K562 (cell line): ENCODE measurements at regions not wholly inside any gene's neighbourhood (a gene's known extent, or its start where the extent isn't known, plus 50 kb on each side); places are given as distances from the start of the nearest gene placed in this dataset.

Source experiments
- BRD9 ChIP-seq: fragments of 450-650 bp; IDR thresholded peaks from 2 replicates; pipeline ENCODE4 v1.6.1; 2018; ENCODE audit warnings: low read depth; ENCODE audit not compliant: partially characterized antibody
- CTCF ChIP-seq, 3 experiments: IDR thresholded peaks in 2 of 3; conservative IDR thresholded peaks in 1 of 3; 2 replicates each; pipeline ENCODE4 v1.5.1; 2011 to 2012; ENCODE audit warnings: low read length in 3 of 3, mild to moderate bottlenecking in 3 of 3, control low read depth in 2 of 3, improper control_type of control experiment in 1 of 3, inconsistent platforms in 1 of 3, low read depth in 1 of 3, mixed read lengths in 1 of 3, moderate library complexity in 1 of 3; ENCODE audit not compliant: insufficient read depth in 2 of 3
- ELF4 ChIP-seq: fragments of 450-650 bp; formaldehyde crosslinking; IDR thresholded peaks from 2 replicates; pipeline ENCODE4 v1.4.0; 2022; ENCODE audit warnings: missing genetic modification characterization
- EP300 ChIP-seq: IDR thresholded peaks from 2 replicates; pipeline ENCODE4 v1.6.1; 2012; ENCODE audit warnings: low read length, improper control_type of control experiment
- EZH2 ChIP-seq: IDR thresholded peaks from 2 replicates; pipeline ENCODE4 v1.6.1; 2012; ENCODE audit warnings: low read depth, mild to moderate bottlenecking, inconsistent platforms, low read length, borderline replicate concordance
- GABPA ChIP-seq: fragments of 200-800 bp; sonication (Bioruptor generic); conservative IDR thresholded peaks from 2 replicates; pipeline ENCODE4 v1.6.1; 2016; ENCODE audit warnings: low read depth, missing genetic modification characterization, missing compliant biosample characterization
- HDAC1 ChIP-seq, 2 experiments: fragments of 450-650 bp; IDR thresholded peaks; 2 replicates each; pipeline ENCODE4 v1.6.1; 2016 to 2017; ENCODE audit warnings: inconsistent platforms in 1 of 2, mild to moderate bottlenecking in 1 of 2, moderate library complexity in 1 of 2
- NCOA2 ChIP-seq, 2 experiments: fragments of 450-650 bp; IDR thresholded peaks; 2 replicates each; pipeline ENCODE4 v1.6.1; 2018; ENCODE audit warnings: mild to moderate bottlenecking in 2 of 2, moderate library complexity in 1 of 2; ENCODE audit not compliant: partially characterized antibody in 2 of 2
- NFATC3 ChIP-seq: fragments of 450-650 bp; IDR thresholded peaks from 2 replicates; pipeline ENCODE4 v1.6.1; 2017; ENCODE audit warnings: mild to moderate bottlenecking
- POLR2A ChIP-seq: fragments of 450-650 bp; conservative IDR thresholded peaks from 2 replicates; pipeline ENCODE4 v1.6.1; 2016
- SIX5 ChIP-seq, 2 experiments: IDR thresholded peaks; 2 replicates each; pipeline ENCODE4 v1.6.1; 2011; ENCODE audit warnings: low read length in 2 of 2, borderline replicate concordance in 1 of 2, low read depth in 1 of 2, mild to moderate bottlenecking in 1 of 2, moderate library complexity in 1 of 2; ENCODE audit not compliant: insufficient read depth in 1 of 2
- TSHZ1 ChIP-seq: fragments of 250-450 bp; sonication (Bioruptor Pico); IDR thresholded peaks from 2 replicates; pipeline ENCODE4 v1.4.0; 2020; ENCODE audit warnings: mild to moderate bottlenecking, moderate library complexity
- ZNF589 ChIP-seq: fragments of 200-800 bp; sonication (Bioruptor generic); IDR thresholded peaks from 2 replicates; pipeline ENCODE4 v1.6.1; 2016; ENCODE audit warnings: low read depth, missing genetic modification characterization, missing compliant biosample characterization
- TF ChIP-seq, protein P1 (sequence below): sonication (generic); formaldehyde crosslinking; IDR thresholded peaks from 2 replicates; pipeline ENCODE4 v1.8.1; 2023; ENCODE audit warnings: mild to moderate bottlenecking, missing genetic modification reagents, moderate library complexity

GRCh38 chr1:209445576-209445975, 137.9 kb upstream of the CAMK1G start:
- TF ChIP-seq TSHZ1 (CRISPR knock-in tag) = no peak
- no peak for TF ChIP-seq SIX5 (IDR thresholded peaks at IDR 0.05; ENCODE audit: borderline replicate concordance in 1 of 2, insufficient read depth in 1 of 2, low read depth in 1 of 2, low read length in 2 of 2)
- TF ChIP-seq NCOA2 (IDR thresholded peaks at IDR 0.05; ENCODE audit: partially characterized antibody in 2 of 2) = no peak
- TF ChIP-seq, protein P1, sequence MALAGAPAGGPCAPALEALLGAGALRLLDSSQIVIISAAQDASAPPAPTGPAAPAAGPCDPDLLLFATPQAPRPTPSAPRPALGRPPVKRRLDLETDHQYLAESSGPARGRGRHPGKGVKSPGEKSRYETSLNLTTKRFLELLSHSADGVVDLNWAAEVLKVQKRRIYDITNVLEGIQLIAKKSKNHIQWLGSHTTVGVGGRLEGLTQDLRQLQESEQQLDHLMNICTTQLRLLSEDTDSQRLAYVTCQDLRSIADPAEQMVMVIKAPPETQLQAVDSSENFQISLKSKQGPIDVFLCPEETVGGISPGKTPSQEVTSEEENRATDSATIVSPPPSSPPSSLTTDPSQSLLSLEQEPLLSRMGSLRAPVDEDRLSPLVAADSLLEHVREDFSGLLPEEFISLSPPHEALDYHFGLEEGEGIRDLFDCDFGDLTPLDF (CRISPR knock-in tag) = no peak
- no peak for TF ChIP-seq EP300
- TF ChIP-seq NFATC3 = no peak
- TF ChIP-seq CTCF (IDR thresholded peaks at IDR 0.05 in 2 of 3, conservative IDR thresholded peaks at IDR 0.05 in 1 of 3; ENCODE audit: insufficient read depth in 2 of 3, low read depth in 1 of 3, low read length in 3 of 3) = no peak
- no peak for TF ChIP-seq EZH2
- TF ChIP-seq ELF4 (CRISPR knock-in tag) = no peak
- TF ChIP-seq POLR2A = no peak
- no peak for TF ChIP-seq ZNF589
- TF ChIP-seq GABPA (tag) = no peak
- no peak for TF ChIP-seq BRD9
- no peak for TF ChIP-seq HDAC1 (IDR thresholded peaks at IDR 0.05)
